ENCODE measurements at regions not wholly inside any gene's neighbourhood (a gene's known extent, or its start where the extent isn't known, plus 50 kb on each side); places are given as distances from the start of the nearest gene placed in this dataset.

DNA sequence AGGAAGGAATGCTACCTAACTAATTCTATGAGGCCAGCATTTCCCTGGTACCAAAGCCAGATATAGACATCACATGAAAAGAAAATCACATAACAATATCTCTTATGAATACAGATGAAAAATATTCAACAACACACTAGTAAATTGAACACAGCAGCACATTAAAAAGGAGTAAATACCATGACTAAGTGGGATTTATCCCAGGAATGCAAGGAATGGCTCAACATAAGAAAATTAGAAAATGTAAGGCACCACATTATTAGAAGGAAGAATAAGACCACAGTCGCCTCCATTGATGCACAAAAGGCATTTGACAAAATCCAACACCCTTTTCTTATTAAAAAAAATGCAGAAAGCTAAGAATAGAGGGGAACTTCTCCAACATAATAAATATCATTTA, 133.9 kb downstream of the TTC32 start:
- Histone ChIP-seq H3K9me3 (ENCODE audit: control insufficient read depth, insufficient read depth, low read length) (no peaks in the 10 kb centered on the region), H3K4me2 (ENCODE audit: low read length) (no peak overlapping the region), H3K36me3 (ENCODE audit: control insufficient read depth, low read length) (no peaks in the 10 kb centered on the region), H3K4me1 (ENCODE audit: control insufficient read depth, low read length) (no peaks in the 10 kb centered on the region), H3K27ac (ENCODE audit: low read depth, low read length) (no peak overlapping the region), H4K20me1 (ENCODE audit: control insufficient read depth, insufficient read depth, low read depth, low read length) (no peaks in the 10 kb centered on the region), H3K79me2 (ENCODE audit: control insufficient read depth, low read length) (no peaks in the 10 kb centered on the region), H3F3A (ENCODE audit: control insufficient read depth, insufficient read depth) (no peaks in the 10 kb centered on the region), H3K4me3 (ENCODE audit: low read length) (no peak overlapping the region), H3K27me3 (ENCODE audit: control insufficient read depth, low read length) (no peaks in the 10 kb centered on the region), H3K9me2 (replicated peaks; ENCODE audit: control insufficient read depth, low read length) (no peaks in the 10 kb centered on the region)
- no peak for TF ChIP-seq EZH2phosphoT487 (IDR thresholded peaks at IDR 0.05; ENCODE audit: borderline replicate concordance, low read length)
- TF ChIP-seq, protein P1, sequence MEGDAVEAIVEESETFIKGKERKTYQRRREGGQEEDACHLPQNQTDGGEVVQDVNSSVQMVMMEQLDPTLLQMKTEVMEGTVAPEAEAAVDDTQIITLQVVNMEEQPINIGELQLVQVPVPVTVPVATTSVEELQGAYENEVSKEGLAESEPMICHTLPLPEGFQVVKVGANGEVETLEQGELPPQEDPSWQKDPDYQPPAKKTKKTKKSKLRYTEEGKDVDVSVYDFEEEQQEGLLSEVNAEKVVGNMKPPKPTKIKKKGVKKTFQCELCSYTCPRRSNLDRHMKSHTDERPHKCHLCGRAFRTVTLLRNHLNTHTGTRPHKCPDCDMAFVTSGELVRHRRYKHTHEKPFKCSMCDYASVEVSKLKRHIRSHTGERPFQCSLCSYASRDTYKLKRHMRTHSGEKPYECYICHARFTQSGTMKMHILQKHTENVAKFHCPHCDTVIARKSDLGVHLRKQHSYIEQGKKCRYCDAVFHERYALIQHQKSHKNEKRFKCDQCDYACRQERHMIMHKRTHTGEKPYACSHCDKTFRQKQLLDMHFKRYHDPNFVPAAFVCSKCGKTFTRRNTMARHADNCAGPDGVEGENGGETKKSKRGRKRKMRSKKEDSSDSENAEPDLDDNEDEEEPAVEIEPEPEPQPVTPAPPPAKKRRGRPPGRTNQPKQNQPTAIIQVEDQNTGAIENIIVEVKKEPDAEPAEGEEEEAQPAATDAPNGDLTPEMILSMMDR (IDR thresholded peaks at IDR 0.05; ENCODE audit: low read depth, low read length, poor library complexity, severe bottlenecking) = no peak

DNA sequence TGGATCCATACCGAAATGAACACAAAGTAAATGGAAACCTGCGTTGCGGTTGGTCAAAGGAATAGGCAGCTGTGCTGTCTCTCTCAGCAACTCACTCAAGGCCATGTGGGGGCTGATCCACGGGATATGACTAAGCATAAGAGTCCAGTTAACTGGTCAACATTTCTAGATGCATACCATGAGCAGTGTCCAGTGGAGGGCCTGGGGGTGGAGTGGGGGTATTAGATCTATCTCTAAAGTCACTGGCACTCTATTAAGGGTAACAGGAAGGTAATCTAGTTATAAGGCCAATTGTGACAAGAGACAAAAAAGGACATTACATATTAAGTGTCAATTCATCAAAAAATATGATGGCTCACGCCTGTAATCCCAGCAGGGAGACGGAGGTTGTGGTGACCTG, 136.8 kb downstream of the TTC32 start:
- Histone ChIP-seq H3K36me3 (ENCODE audit: control insufficient read depth, low read length) (no peaks in the 10 kb centered on the region), H3F3A (ENCODE audit: control insufficient read depth, insufficient read depth) (no peaks in the 10 kb centered on the region), H3K4me1 (ENCODE audit: control insufficient read depth, low read length) (no peaks in the 10 kb centered on the region)

DNA sequence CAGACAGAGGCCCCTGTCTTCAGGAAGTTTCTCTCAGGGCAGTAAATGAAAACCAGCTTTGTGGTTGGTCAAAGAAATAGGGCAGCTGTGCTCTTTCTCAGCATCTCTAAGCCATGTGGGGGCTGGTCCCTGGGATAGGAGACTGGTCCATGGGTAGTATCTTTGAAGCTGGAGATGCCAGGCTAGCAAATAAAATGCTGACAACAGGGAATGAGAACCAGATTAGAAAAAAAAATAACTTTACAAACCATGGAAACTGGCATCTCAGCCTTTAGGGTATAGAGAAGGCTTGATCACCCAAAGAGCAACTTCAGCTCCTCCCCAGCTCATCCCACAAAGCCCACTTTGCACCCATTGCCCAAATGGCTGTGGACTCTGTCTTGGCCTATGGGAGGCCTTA, 138.1 kb downstream of the TTC32 start:
- no peak overlapping the region for H3K4me3 ChIP-seq (ENCODE audit: low read length)
- no peaks in the 10 kb centered on the region for H3K36me3 ChIP-seq (ENCODE audit: control insufficient read depth, low read length)
- H3F3A ChIP-seq (ENCODE audit: control insufficient read depth, insufficient read depth) = no peaks in the 10 kb centered on the region
- H3K27ac ChIP-seq (ENCODE audit: low read depth, low read length) = no peak overlapping the region
- no peaks in the 10 kb centered on the region for H3K4me1 ChIP-seq (ENCODE audit: control insufficient read depth, low read length)
- no peaks in the 10 kb centered on the region for H4K20me1 ChIP-seq (ENCODE audit: control insufficient read depth, insufficient read depth, low read depth, low read length)
- TF ChIP-seq, protein P1 (IDR thresholded peaks at IDR 0.05; ENCODE audit: low read depth, low read length, poor library complexity, severe bottlenecking) = no peak
- no peak for TF ChIP-seq EZH2phosphoT487 (IDR thresholded peaks at IDR 0.05; ENCODE audit: borderline replicate concordance, low read length)
- H3K9me2 ChIP-seq (replicated peaks; ENCODE audit: control insufficient read depth, low read length) = no peaks in the 10 kb centered on the region
- no peaks in the 10 kb centered on the region for H3K79me2 ChIP-seq (ENCODE audit: control insufficient read depth, low read length)
- no peaks in the 10 kb centered on the region for H3K27me3 ChIP-seq (ENCODE audit: control insufficient read depth, low read length)
- H3K9me3 ChIP-seq (ENCODE audit: control insufficient read depth, insufficient read depth, low read length) = no peaks in the 10 kb centered on the region
- no peak overlapping the region for H3K4me2 ChIP-seq (ENCODE audit: low read length)

More for the DNA sequence above, 136.8 kb downstream of the TTC32 start:
- no peaks in the 10 kb centered on the region for H3K79me2 ChIP-seq (ENCODE audit: control insufficient read depth, low read length)
- H3K4me3 ChIP-seq (ENCODE audit: low read length) = no peak overlapping the region
- H3K9me3 ChIP-seq (ENCODE audit: control insufficient read depth, insufficient read depth, low read length) = no peaks in the 10 kb centered on the region
- H3K27me3 ChIP-seq (ENCODE audit: control insufficient read depth, low read length) = no peaks in the 10 kb centered on the region
- no peaks in the 10 kb centered on the region for H3K9me2 ChIP-seq (replicated peaks; ENCODE audit: control insufficient read depth, low read length)
- H3K27ac ChIP-seq (ENCODE audit: low read depth, low read length) = no peak overlapping the region
- TF ChIP-seq, protein P1 (IDR thresholded peaks at IDR 0.05; ENCODE audit: low read depth, low read length, poor library complexity, severe bottlenecking) = no peak
- no peak for TF ChIP-seq EZH2phosphoT487 (IDR thresholded peaks at IDR 0.05; ENCODE audit: borderline replicate concordance, low read length)
- no peak overlapping the region for H3K4me2 ChIP-seq (ENCODE audit: low read length)
- no peaks in the 10 kb centered on the region for H4K20me1 ChIP-seq (ENCODE audit: control insufficient read depth, insufficient read depth, low read depth, low read length)

Measured in DOHH2 (cell line).